Gastroesophageal sphincter (tissue), 4 donors: ENCODE measurements at regions not wholly inside any gene's neighbourhood (a gene's known extent, or its start where the extent isn't known, plus 50 kb on each side); places are given as distances from the start of the nearest gene placed in this dataset.

Experiments used
- ATAC-seq: fragments of 150-250 bp; one replicate; pipeline ENCODE4 v1.9.1; 2016; ENCODE audit warnings: mild to moderate bottlenecking, moderate library complexity
- H3K27ac ChIP-seq, 4 donors: fragments of 200-600 bp; sonication (generic) in 3 of 4; 1 replicate in 3 of 4; 2 replicates in 1 of 4; pipeline ENCODE4 v1.5.1; 2016 to 2019
- H3K27me3 ChIP-seq: fragments of 200-600 bp; sonication (generic); one replicate; pipeline ENCODE4 v1.5.1; 2019
- H3K36me3 ChIP-seq, 2 donors: fragments of 200-600 bp; sonication (generic); one replicate each; pipeline ENCODE4 v1.5.1; 2019; ENCODE audit warnings: control low read depth in 1 of 2
- H3K4me1 ChIP-seq, 3 donors: fragments of 200-600 bp; sonication (generic); 1 replicate in 2 of 3; 2 replicates in 1 of 3; pipeline ENCODE4 v1.5.1; 2016 to 2019; ENCODE audit warnings: control low read depth in 2 of 3
- H3K4me3 ChIP-seq, 2 donors: fragments of 200-600 bp; sonication (generic); one replicate each; pipeline ENCODE4 v1.5.1; 2019; ENCODE audit warnings: mild to moderate bottlenecking in 1 of 2, moderate library complexity in 1 of 2
- H3K9me3 ChIP-seq, 3 donors: fragments of 200-600 bp; sonication (generic); one replicate each; pipeline ENCODE4 v1.5.1; 2017 to 2019; ENCODE audit warnings: control low read depth in 2 of 3
- EP300 ChIP-seq: sonication (generic); formaldehyde crosslinking; IDR thresholded peaks from one replicate; pipeline ENCODE4 v1.6.1; 2017; ENCODE audit warnings: antibody characterized with exemption, mild to moderate bottlenecking
- POLR2A ChIP-seq, 2 donors: fragments of 450-650 bp; IDR thresholded peaks; one replicate each; pipeline ENCODE4 v1.6.1; 2017; ENCODE audit warnings: antibody characterized with exemption in 2 of 2, mild to moderate bottlenecking in 2 of 2, moderate library complexity in 1 of 2
- POLR2AphosphoS5 ChIP-seq: sonication (generic); formaldehyde crosslinking; IDR thresholded peaks from one replicate; pipeline ENCODE4 v1.6.1; 2017; ENCODE audit warnings: antibody characterized with exemption
- WGBS, 2 donors: methylation state at CpG; one replicate each; pipeline ENCODE4 v1.1.5; 2018; ENCODE audit warnings: low coverage in 1 of 2; 5-methylcytosine and 5-hydroxymethylcytosine counted together
- TF ChIP-seq, protein P1 (sequence below), 4 experiments: fragments of 200-600 bp in 2 of 4; fragments of 450-650 bp in 2 of 4; sonication (generic) in 1 of 4; IDR thresholded peaks; one replicate each; pipeline ENCODE4 v1.5.1; 2017 to 2019; ENCODE audit warnings: antibody characterized with exemption in 4 of 4, mild to moderate bottlenecking in 2 of 4, moderate library complexity in 2 of 4

DNA sequence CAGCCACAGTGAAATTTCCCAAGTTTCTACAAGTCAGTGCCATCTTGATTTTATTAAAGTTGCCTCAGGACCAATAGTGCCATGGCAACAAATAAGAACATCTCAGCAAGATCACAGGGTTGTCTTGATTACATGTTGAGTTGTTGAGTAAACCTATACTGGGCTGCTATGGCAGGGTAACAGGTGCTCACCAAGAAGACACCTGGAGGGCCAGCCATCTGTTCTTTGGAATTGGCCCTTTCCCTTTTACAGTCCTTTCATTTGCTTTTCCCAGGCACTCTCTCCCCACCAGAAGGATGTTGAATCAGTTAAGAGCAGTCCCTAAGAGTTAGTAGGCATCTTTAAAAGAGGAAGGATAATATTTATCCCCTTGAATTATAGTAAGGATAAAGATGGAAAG is 582.0 kb downstream of the TNS3 start:
- Histone ChIP-seq H3K4me1 (no peaks in the 10 kb centered on the region), H3K4me3 (no peak overlapping the region), H3K9me3 (no peaks in the 10 kb centered on the region), H3K36me3 (no peaks in the 10 kb centered on the region), H3K27ac (no peak overlapping the region), H3K27me3 (no peaks in the 10 kb centered on the region)
- no peak for ATAC-seq
- TF ChIP-seq POLR2AphosphoS5 (no peak), EP300 (no peak), POLR2A (IDR thresholded peaks at IDR 0.05) (no peak)
- TF ChIP-seq, protein P1, sequence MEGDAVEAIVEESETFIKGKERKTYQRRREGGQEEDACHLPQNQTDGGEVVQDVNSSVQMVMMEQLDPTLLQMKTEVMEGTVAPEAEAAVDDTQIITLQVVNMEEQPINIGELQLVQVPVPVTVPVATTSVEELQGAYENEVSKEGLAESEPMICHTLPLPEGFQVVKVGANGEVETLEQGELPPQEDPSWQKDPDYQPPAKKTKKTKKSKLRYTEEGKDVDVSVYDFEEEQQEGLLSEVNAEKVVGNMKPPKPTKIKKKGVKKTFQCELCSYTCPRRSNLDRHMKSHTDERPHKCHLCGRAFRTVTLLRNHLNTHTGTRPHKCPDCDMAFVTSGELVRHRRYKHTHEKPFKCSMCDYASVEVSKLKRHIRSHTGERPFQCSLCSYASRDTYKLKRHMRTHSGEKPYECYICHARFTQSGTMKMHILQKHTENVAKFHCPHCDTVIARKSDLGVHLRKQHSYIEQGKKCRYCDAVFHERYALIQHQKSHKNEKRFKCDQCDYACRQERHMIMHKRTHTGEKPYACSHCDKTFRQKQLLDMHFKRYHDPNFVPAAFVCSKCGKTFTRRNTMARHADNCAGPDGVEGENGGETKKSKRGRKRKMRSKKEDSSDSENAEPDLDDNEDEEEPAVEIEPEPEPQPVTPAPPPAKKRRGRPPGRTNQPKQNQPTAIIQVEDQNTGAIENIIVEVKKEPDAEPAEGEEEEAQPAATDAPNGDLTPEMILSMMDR (IDR thresholded peaks at IDR 0.05), result no peak

DNA sequence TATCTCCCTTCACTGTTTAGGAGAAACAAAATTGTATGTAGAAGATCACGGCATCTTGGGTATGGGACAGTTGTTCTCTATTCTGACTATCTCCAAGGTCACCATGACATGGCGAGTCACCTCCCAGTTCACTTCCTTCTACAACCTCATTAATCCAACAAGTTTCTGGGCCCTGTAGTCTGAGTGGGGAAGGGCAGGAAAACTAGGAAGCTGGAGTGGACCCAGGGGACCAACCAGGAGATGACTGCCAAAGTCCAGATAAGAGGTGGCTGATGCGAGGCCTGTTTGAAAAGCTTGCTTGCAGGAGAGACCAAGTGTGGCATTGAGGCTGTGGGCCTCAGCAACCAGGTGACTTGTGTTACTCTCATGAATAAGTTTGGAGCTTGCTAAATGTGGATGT is 584.9 kb downstream of the TNS3 start:
- Histone ChIP-seq H3K36me3 (no peaks in the 10 kb centered on the region), H3K4me1 (no peaks in the 10 kb centered on the region), H3K27ac (no peak overlapping the region), H3K9me3 (no peaks in the 10 kb centered on the region), H3K27me3 (no peaks in the 10 kb centered on the region), H3K4me3 (no peak overlapping the region)
- no peak for ATAC-seq
- TF ChIP-seq EP300 (no peak), POLR2A (IDR thresholded peaks at IDR 0.05) (no peak)
- 67 to 81% methylated on average over 1 to 3 of the region's 3 CpGs for WGBS, 2 donors

GRCh38 chr7:46993396-46993795 is 588.5 kb downstream of the TNS3 start:
- Histone ChIP-seq H3K36me3 (no peaks in the 10 kb centered on the region), H3K9me3 (no peaks in the 10 kb centered on the region), H3K4me3 (no peak overlapping the region), H3K4me1 (no peaks in the 10 kb centered on the region), H3K27ac (no peak overlapping the region), H3K27me3 (no peaks in the 10 kb centered on the region)
- TF ChIP-seq POLR2A (IDR thresholded peaks at IDR 0.05) (no peak), EP300 (no peak), POLR2AphosphoS5 (no peak)
- TF ChIP-seq, protein P1 (IDR thresholded peaks at IDR 0.05), result no peak
- ATAC-seq, result no peak
- whole genome bisulfite sequencing, 2 donors, result 40% methylated on average over 3 of the region's 3 CpGs; no CpG with 5 or more reads in 1 of the 2 donors

DNA sequence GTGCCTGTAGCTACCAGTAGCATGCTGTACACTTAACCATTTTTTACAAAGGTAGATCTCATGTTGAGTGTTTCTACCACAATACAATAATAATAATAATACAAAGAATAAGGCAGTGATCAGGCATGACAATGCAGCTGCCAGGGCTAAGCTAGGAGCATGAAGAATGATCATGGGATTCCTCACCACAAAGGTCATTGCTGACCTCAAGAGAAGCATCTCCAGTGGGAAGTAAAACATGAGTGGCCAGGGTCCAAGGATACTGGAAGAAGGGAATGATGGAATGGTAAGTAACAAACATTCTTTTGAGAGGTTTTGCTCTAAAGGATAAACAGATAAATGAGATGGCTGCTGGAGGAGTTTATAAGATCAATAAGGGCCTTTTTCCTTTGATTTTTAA is 591.1 kb downstream of the TNS3 start:
- no peak for TF ChIP-seq EP300
- TF ChIP-seq POLR2A (IDR thresholded peaks at IDR 0.05), result no peak
- no peak for TF ChIP-seq POLR2AphosphoS5
- TF ChIP-seq, protein P1 (IDR thresholded peaks at IDR 0.05), result no peak

DNA sequence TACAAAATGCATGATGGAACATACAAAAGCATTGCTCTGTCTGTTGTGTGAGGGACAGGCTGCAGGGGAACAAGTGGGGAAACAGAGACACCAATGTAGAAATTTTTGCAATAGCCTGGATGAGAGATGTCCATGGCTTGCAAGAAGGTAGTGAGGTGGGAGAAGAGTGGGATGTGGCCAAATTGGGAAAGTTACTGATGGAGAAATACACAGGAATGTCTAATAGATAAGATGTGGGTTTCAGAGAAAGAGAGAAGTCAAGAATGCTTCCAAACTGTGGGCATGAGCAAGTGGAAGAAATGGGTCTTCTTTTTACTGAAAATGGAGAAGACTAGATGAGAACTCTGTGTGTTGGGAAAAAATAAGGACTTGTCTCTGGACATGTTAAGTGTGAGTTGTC is 592.7 kb downstream of the TNS3 start:
- H3K27me3 ChIP-seq, result no peaks in the 10 kb centered on the region
- H3K4me1 ChIP-seq, result no peaks in the 10 kb centered on the region
- H3K9me3 ChIP-seq, result no peaks in the 10 kb centered on the region
- no peaks in the 10 kb centered on the region for H3K36me3 ChIP-seq
- no peak overlapping the region for H3K27ac ChIP-seq
- no peak for TF ChIP-seq EP300
- no peak for TF ChIP-seq POLR2AphosphoS5
- no peak for TF ChIP-seq POLR2A (IDR thresholded peaks at IDR 0.05)
- TF ChIP-seq, protein P1 (IDR thresholded peaks at IDR 0.05), result no peak
- no peak overlapping the region for H3K4me3 ChIP-seq
- no peak for ATAC-seq

More for the DNA sequence above, 591.1 kb downstream of the TNS3 start:
- no peaks in the 10 kb centered on the region for H3K9me3 ChIP-seq
- ATAC-seq, result no peak
- H3K27ac ChIP-seq, result no peak overlapping the region
- H3K4me1 ChIP-seq, result no peaks in the 10 kb centered on the region
- no peaks in the 10 kb centered on the region for H3K36me3 ChIP-seq
- no peak overlapping the region for H3K4me3 ChIP-seq
- no peaks in the 10 kb centered on the region for H3K27me3 ChIP-seq

GRCh38 chr7:46982928-46983327 is 599.0 kb downstream of the TNS3 start:
- no peaks in the 10 kb centered on the region for H3K36me3 ChIP-seq
- H3K9me3 ChIP-seq, result no peaks in the 10 kb centered on the region
- no peak overlapping the region for H3K27ac ChIP-seq
- H3K27me3 ChIP-seq, result no peaks in the 10 kb centered on the region
- no peak for ATAC-seq
- H3K4me1 ChIP-seq, result peaks cover 0 to 3% (median 0%) of the 10 kb centered on the region in 3 donors
- WGBS, 2 donors, result 90 to 94% methylated on average over 5 to 8 of the region's 8 CpGs
- TF ChIP-seq, protein P1 (IDR thresholded peaks at IDR 0.05), result no peak
- TF ChIP-seq POLR2AphosphoS5 (no peak), POLR2A (IDR thresholded peaks at IDR 0.05) (no peak), EP300 (no peak)
- no peak overlapping the region for H3K4me3 ChIP-seq
